ENCODE measurements at regions not wholly inside any gene's neighbourhood (a gene's known extent, or its start where the extent isn't known, plus 50 kb on each side); places are given as distances from the start of the nearest gene placed in this dataset.

DNA sequence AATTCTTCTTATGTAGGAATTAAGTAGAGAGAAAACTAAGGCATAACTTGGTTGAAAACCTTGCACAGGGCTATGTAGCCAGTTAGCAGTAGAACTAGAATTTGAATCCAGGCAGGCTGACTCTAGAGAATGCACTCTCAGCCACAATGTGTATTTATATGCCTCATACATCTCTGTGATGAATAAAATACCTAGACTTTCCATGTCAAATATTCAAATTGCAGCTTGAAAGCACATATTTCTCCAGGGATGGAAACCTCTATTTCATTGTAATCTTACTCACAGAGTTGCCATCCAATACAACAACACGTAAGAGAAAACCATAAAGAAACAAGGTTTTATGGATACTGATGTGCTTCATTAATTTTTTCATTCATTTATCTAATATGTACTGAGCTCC is 256.0 kb upstream of the FLRT2 start:
- no peaks in the 10 kb centered on the region for H3K36me3 ChIP-seq (ENCODE audit: control insufficient read depth, insufficient read depth, low read length)
- no peaks in the 10 kb centered on the region for H3K27me3 ChIP-seq (ENCODE audit: control insufficient read depth, insufficient read depth, low read length)
- no peak for DNase-seq (ENCODE audit: low read depth)
- FAIRE-seq: no peak
- H3K4me3 ChIP-seq (ENCODE audit: low read depth, low read length): no peak overlapping the region
- TF ChIP-seq, protein P1, sequence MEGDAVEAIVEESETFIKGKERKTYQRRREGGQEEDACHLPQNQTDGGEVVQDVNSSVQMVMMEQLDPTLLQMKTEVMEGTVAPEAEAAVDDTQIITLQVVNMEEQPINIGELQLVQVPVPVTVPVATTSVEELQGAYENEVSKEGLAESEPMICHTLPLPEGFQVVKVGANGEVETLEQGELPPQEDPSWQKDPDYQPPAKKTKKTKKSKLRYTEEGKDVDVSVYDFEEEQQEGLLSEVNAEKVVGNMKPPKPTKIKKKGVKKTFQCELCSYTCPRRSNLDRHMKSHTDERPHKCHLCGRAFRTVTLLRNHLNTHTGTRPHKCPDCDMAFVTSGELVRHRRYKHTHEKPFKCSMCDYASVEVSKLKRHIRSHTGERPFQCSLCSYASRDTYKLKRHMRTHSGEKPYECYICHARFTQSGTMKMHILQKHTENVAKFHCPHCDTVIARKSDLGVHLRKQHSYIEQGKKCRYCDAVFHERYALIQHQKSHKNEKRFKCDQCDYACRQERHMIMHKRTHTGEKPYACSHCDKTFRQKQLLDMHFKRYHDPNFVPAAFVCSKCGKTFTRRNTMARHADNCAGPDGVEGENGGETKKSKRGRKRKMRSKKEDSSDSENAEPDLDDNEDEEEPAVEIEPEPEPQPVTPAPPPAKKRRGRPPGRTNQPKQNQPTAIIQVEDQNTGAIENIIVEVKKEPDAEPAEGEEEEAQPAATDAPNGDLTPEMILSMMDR (IDR thresholded peaks at IDR 0.05; ENCODE audit: insufficient read depth, low read length, severe bottlenecking): no peak

DNA sequence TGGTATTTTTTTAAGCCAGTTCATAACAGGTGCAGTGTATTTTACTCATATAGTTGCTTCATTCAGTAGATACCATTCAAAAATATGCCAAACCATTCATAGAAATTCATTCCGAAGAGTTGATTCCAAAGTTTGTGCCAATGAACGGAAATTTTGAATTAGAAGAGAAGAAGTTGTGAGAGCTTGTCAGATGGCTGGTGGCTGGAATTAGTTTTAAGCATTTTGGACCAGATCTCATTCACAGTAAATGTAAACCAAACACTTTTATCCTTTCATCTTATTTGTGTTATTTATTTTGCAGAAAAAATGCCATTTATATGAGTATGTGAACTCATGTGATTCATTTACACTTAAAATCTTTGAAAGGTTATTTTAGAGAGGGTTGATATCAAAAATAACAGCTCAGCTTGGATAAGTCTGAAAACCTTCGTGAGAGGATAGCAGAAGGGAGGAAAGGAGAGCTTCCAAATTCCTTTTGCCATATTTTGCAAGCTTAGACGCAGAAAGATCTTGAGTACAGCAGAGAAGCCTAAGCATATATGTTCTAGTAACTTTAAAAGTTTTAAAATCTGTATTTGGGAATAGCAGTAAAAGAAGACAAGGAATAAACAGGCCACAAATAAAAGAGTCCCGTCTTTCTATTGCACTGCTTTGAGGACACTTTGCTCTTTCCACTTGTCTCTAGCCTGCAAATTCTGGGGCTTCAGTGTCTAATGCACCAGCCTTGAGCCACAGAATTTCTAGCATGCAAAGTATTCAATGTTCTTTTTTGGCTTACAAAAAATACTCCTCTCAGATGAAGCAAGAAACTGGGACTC is 253.6 kb upstream of the FLRT2 start:
- Histone ChIP-seq H3K36me3 (ENCODE audit: control insufficient read depth, insufficient read depth, low read length) (no peaks in the 10 kb centered on the region), H3K27me3 (ENCODE audit: control insufficient read depth, insufficient read depth, low read length) (no peaks in the 10 kb centered on the region), H3K4me3 (ENCODE audit: low read depth, low read length) (no peak overlapping the region)
- FAIRE-seq (no peak), DNase-seq (ENCODE audit: low read depth) (no peak)
- TF ChIP-seq, protein P1 (IDR thresholded peaks at IDR 0.05; ENCODE audit: insufficient read depth, low read length, severe bottlenecking): no peak

GRCh38 chr14:85276979-85277228 is 253.0 kb upstream of the FLRT2 start:
- FAIRE-seq: no peak

DNA sequence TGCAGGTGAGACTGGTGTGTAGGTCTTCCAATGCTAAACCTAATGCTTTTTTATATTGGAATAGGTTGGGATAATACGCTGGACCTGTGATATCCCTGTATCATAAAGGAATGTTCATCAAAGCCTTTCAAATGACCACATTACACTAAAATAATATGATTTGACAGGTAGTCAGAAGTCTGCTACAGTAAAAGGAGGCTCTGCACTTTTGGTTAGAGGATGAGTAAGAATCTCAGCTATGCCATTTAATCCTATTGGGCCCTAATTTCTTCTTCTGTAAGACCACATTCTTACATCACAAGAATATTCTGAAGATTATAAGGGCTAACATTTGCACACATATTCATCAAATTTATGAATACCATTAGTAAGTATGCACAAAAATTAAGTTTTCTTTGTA is 250.5 kb upstream of the FLRT2 start:
- TF ChIP-seq, protein P1 (IDR thresholded peaks at IDR 0.05; ENCODE audit: insufficient read depth, low read length, severe bottlenecking): no peak
- DNase-seq (ENCODE audit: low read depth) (no peak), FAIRE-seq (no peak)
- Histone ChIP-seq H3K4me3 (ENCODE audit: low read depth, low read length) (no peak overlapping the region), H3K27me3 (ENCODE audit: control insufficient read depth, insufficient read depth, low read length) (no peaks in the 10 kb centered on the region), H3K36me3 (ENCODE audit: control insufficient read depth, insufficient read depth, low read length) (no peaks in the 10 kb centered on the region)

More at GRCh38 chr14:85276979-85277228, 253.0 kb upstream of the FLRT2 start:
- no peak overlapping the region for H3K4me3 ChIP-seq (ENCODE audit: low read depth, low read length)
- no peaks in the 10 kb centered on the region for H3K27me3 ChIP-seq (ENCODE audit: control insufficient read depth, insufficient read depth, low read length)
- H3K36me3 ChIP-seq (ENCODE audit: control insufficient read depth, insufficient read depth, low read length): no peaks in the 10 kb centered on the region
- TF ChIP-seq, protein P1 (IDR thresholded peaks at IDR 0.05; ENCODE audit: insufficient read depth, low read length, severe bottlenecking): no peak
- no peak for DNase-seq (ENCODE audit: low read depth)

- FAIRE-seq: no peak
- no peaks in the 10 kb centered on the region for H3K27me3 ChIP-seq (ENCODE audit: control insufficient read depth, insufficient read depth, low read length)
- TF ChIP-seq, protein P1 (IDR thresholded peaks at IDR 0.05; ENCODE audit: insufficient read depth, low read length, severe bottlenecking): no peak
- no peaks in the 10 kb centered on the region for H3K36me3 ChIP-seq (ENCODE audit: control insufficient read depth, insufficient read depth, low read length)
- no peak overlapping the region for H3K4me3 ChIP-seq (ENCODE audit: low read depth, low read length)
- peak; percentile 52 for DNase-seq (ENCODE audit: low read depth)
Observed at GRCh38 chr14:85280074-85280473, 249.9 kb upstream of the FLRT2 start.

- Histone ChIP-seq H3K4me3 (ENCODE audit: low read depth, low read length) (no peak overlapping the region), H3K36me3 (ENCODE audit: control insufficient read depth, insufficient read depth, low read length) (no peaks in the 10 kb centered on the region), H3K27me3 (ENCODE audit: control insufficient read depth, insufficient read depth, low read length) (no peaks in the 10 kb centered on the region)
- no peak for FAIRE-seq
- TF ChIP-seq, protein P1 (IDR thresholded peaks at IDR 0.05; ENCODE audit: insufficient read depth, low read length, severe bottlenecking): no peak
- no peak for DNase-seq (ENCODE audit: low read depth)
Observed at GRCh38 chr14:85281921-85282320, 248.0 kb upstream of the FLRT2 start.
